ENCODE measurements at regions not wholly inside any gene's neighbourhood (a gene's known extent, or its start where the extent isn't known, plus 50 kb on each side); places are given as distances from the start of the nearest gene placed in this dataset.

- Histone ChIP-seq H3K4me1 (ENCODE audit: control insufficient read depth, insufficient read depth, low read length) (no peaks in the 10 kb centered on the region), H3K36me3 (ENCODE audit: control insufficient read depth in 2 of 2, insufficient read depth in 1 of 2, low read length in 2 of 2) (no peaks in the 10 kb centered on the region), H3K27ac (ENCODE audit: extremely low read depth, low read depth, low read length) (no peak overlapping the region), H3K4me3 (ENCODE audit: low read depth, low read length) (no peak overlapping the region), H3K9me3 (ENCODE audit: control insufficient read depth, insufficient read depth, low read depth, low read length) (no peaks in the 10 kb centered on the region)
- ChIA-PET CTCF (no interaction called here), POLR2A (interaction anchor here (0.7 kb wide), 1 partner anchor 203 kb away, joined by 9 read pairs; no protein-coding TSS in a partner anchor)
- TF ChIP-seq PRDM6 (tag by site-specific recombination; IDR thresholded peaks at IDR 0.05): no peak
- no peak for TF ChIP-seq ZNF529 (tag by site-specific recombination; IDR thresholded peaks at IDR 0.05; ENCODE audit: insufficient replicate concordance)
Observed at GRCh38 chrX:39890807-39891206, 207.0 kb downstream of the BCOR start.

- TF ChIP-seq ZNF404 (tag by site-specific recombination; IDR thresholded peaks at IDR 0.05) (no peak), ZNF548 (tag by site-specific recombination; IDR thresholded peaks at IDR 0.05) (no peak), MEIS1 (CRISPR knock-in tag; IDR thresholded peaks at IDR 0.05; ENCODE audit: borderline replicate concordance) (no peak), ZNF398 (tag by site-specific recombination; IDR thresholded peaks at IDR 0.05) (no peak), SP2 (tag by site-specific recombination; IDR thresholded peaks at IDR 0.05) (no peak), ZNF629 (tag by site-specific recombination; IDR thresholded peaks at IDR 0.05) (no peak), ZNF121 (tag by site-specific recombination; IDR thresholded peaks at IDR 0.05) (no peak), ZBTB44 (tag by site-specific recombination; IDR thresholded peaks at IDR 0.05) (no peak), MYNN (tag by site-specific recombination; IDR thresholded peaks at IDR 0.05; ENCODE audit: borderline replicate concordance) (no peak), ZBTB20 (tag by site-specific recombination; IDR thresholded peaks at IDR 0.05) (no peak), ZSCAN23 (tag by site-specific recombination; IDR thresholded peaks at IDR 0.05) (no peak)
- H3K36me3 ChIP-seq (ENCODE audit: control insufficient read depth in 2 of 2, insufficient read depth in 1 of 2, low read length in 2 of 2): no peaks in the 10 kb centered on the region
- H3K4me3 ChIP-seq (ENCODE audit: low read depth, low read length): no peak overlapping the region
- ChIA-PET POLR2A (no interaction called here), CTCF (interaction anchor here (0.7 kb wide), 1 partner anchor 44 kb away, joined by 3 read pairs; no protein-coding TSS in a partner anchor)
- H3K27ac ChIP-seq (ENCODE audit: extremely low read depth, low read depth, low read length): no peak overlapping the region
- H3K4me1 ChIP-seq (ENCODE audit: control insufficient read depth, insufficient read depth, low read length): no peaks in the 10 kb centered on the region
- H3K9me3 ChIP-seq (ENCODE audit: control insufficient read depth, insufficient read depth, low read depth, low read length): no peaks in the 10 kb centered on the region
Observed at GRCh38 chrX:39891781-39892180, 206.0 kb downstream of the BCOR start.

- ChIA-PET CTCF (interaction anchor here (0.7 kb wide), 1 partner anchor 374 kb away, joined by 3 read pairs; no protein-coding TSS in a partner anchor), POLR2A (no interaction called here)
- no peaks in the 10 kb centered on the region for H3K36me3 ChIP-seq (ENCODE audit: control insufficient read depth in 2 of 2, insufficient read depth in 1 of 2, low read length in 2 of 2)
- no peak overlapping the region for H3K27ac ChIP-seq (ENCODE audit: extremely low read depth, low read depth, low read length)
- no peaks in the 10 kb centered on the region for H3K4me1 ChIP-seq (ENCODE audit: control insufficient read depth, insufficient read depth, low read length)
- no peak overlapping the region for H3K4me3 ChIP-seq (ENCODE audit: low read depth, low read length)
- H3K9me3 ChIP-seq (ENCODE audit: control insufficient read depth, insufficient read depth, low read depth, low read length): no peaks in the 10 kb centered on the region
- TF ChIP-seq ZNF155 (tag by site-specific recombination; IDR thresholded peaks at IDR 0.05): no peak
- no peak for TF ChIP-seq ZNF248 (tag by site-specific recombination; IDR thresholded peaks at IDR 0.05)
- no peak for TF ChIP-seq ZNF549 (tag by site-specific recombination; IDR thresholded peaks at IDR 0.05)
- no peak for TF ChIP-seq ZIC2 (tag by site-specific recombination; IDR thresholded peaks at IDR 0.05)
- no peak for TF ChIP-seq TCF7L2 (IDR thresholded peaks at IDR 0.05; ENCODE audit: borderline replicate concordance, low read depth, low read length)
- TF ChIP-seq ZNF211 (tag by site-specific recombination; IDR thresholded peaks at IDR 0.05; ENCODE audit: low read depth): no peak
- no peak for TF ChIP-seq ZNF280D (tag by site-specific recombination; IDR thresholded peaks at IDR 0.05)
- no peak for TF ChIP-seq MYNN (tag by site-specific recombination; IDR thresholded peaks at IDR 0.05; ENCODE audit: borderline replicate concordance)
- no peak for TF ChIP-seq ZNF548 (tag by site-specific recombination; IDR thresholded peaks at IDR 0.05)
- no peak for TF ChIP-seq GLIS2 (tag by site-specific recombination; IDR thresholded peaks at IDR 0.05)
- no peak for TF ChIP-seq ZNF48 (tag by site-specific recombination; IDR thresholded peaks at IDR 0.05)
- TF ChIP-seq ZNF223 (tag by site-specific recombination; IDR thresholded peaks at IDR 0.05): no peak
Observed at GRCh38 chrX:39893417-39894338, 204.1 kb downstream of the BCOR start.

Data from HEK293 (cell line).